Epidermal melanocyte (primary cell): ENCODE measurements at regions not wholly inside any gene's neighbourhood (a gene's known extent, or its start where the extent isn't known, plus 50 kb on each side); places are given as distances from the start of the nearest gene placed in this dataset.
"Not testable (repeated sequence)": the region's sequence is repeated elsewhere in the genome, so short reads cannot be mapped to it uniquely, and the experiment has no call there.

Experiments
- DNase-seq: peaks from one replicate; pipeline ENCODE4 v3.0.0; 2011; ENCODE audit warnings: low spot score; ENCODE audit not compliant: insufficient read length

- no peak for DNase-seq
Measured at GRCh38 chr9:78383130-78383529, 86.2 kb downstream of the PSAT1 start.

DNA sequence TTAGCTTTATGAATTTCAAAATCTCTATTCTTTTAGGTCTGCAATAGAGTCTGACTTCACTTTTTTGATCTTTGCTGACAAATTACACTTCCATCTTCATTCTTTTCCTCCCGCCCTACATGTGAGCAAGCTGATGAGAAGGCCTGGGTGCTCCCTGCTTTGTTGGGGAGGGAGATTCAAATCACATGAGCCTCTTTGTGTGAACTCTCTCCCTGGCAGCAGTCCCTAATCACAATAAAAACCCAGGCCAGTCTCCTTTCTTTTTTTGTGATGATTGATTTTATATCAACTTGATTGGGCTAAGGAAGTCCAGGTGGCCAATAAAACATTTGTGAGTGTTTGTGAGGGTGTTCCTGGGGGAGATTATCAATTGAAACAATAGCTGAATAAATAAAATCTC is 89.4 kb downstream of the PSAT1 start:
- no peak for DNase-seq

DNA sequence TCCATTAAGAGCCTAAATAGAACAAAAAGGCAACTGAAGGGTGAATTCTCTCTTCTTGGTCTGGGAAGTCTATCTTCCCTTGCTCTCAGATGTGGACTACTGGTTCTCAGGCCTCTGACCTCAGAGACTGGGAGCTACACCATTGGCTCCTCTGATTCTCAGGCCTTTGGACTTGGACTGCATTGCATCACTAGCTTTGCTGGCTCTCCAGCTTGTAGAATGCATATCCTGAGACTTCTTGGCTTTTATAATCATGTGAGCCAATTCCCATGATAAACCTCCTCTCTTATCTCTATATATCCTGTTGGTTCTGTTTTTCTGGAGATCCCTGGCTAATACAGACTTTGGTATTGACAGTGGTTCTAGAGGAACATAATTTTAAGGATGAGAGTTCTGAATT is 89.8 kb downstream of the PSAT1 start:
- no peak for DNase-seq

GRCh38 chr9:78393340-78393739 is 96.4 kb downstream of the PSAT1 start:
- DNase-seq: no peak

- no peak for DNase-seq
Measured at GRCh38 chr9:78393932-78394331, 97.0 kb downstream of the PSAT1 start.

GRCh38 chr9:78396087-78396486 is 99.2 kb downstream of the PSAT1 start:
- DNase-seq: no peak

GRCh38 chr9:78397045-78397444 is 100.1 kb downstream of the PSAT1 start:
- no peak for DNase-seq

DNA sequence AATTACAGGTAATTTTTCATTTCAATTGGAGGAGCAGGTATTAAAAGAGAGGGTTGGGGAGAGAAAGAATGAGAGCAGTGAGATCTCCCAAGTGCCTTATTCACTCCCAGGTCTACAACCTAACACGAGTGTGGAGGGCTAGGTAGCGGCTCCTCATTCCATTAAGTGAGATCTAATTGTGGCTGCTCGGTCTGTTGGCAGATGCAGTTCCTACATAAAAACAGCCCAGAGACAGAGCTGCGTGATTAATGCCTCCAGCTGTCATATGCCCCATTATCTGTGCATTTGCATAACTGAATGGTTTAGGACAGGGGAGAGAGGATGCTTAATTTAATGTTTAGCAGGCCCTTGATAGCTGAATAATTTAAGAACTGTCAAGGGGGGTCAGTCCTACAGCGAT is 100.5 kb downstream of the PSAT1 start:
- no peak for DNase-seq

DNA sequence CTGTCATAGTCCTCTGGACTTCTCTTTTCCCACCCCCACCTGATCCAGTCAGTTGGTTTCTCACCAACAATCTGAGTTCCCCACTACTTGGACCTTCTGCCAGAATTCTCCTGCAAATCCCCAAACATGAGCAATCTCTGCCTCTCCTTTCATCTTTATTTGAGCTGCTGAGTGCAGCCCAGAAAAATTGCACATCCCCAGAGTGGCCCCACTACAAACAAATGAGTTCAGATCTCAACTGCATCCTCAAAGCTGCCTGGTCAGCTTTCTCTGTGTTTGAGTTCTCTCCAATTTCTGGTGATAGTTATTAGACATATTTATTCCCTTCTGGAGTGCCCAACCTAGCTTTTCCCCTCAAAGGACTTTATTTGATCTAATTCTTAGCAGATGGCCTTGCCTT is 102.2 kb downstream of the PSAT1 start:
- DNase-seq: no peak

DNA sequence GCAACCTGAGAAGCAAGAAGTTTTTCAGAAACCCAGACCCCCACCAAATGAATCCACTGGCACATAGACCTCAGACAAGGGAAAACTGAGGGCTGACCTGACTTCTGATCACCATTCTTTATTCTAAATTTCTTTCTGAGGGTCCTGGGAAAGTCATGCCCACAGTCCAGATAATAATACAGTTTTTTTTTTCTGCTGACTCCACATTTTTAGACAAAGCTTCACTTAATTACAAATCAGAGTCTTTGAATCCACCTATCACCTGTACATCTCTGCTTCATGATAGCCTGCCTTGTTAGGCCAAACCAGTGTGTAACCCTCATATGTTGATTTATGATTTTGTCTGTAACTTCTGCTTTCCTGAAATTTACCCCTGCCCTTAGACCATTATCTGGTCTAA is 103.6 kb downstream of the PSAT1 start:
- no peak for DNase-seq

GRCh38 chr9:78405461-78405860 is 108.5 kb downstream of the PSAT1 start:
- no peak for DNase-seq

- DNase-seq: no peak
Measured at GRCh38 chr9:78406146-78406545, 109.2 kb downstream of the PSAT1 start.

DNA sequence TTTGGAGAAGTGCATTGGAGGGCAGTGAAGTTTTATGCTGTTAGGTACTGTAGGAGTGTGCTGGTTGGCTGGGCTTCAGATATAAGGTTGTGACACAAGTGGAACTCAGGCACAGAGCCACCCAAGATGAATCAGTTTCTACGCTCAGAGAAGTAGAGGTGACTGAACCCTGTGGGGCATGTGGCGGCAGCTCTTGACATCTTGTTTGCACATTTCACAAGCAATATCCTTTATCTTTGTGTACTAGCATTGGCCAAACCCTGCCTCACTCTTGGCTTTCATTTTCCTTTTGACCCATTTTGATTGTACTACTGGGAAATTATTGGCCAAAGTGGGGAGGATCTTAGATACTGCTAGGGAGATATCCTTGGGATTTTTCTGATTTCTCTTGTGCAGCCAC is 110.0 kb downstream of the PSAT1 start:
- DNase-seq: no peak

GRCh38 chr9:78407636-78408312 is 110.8 kb downstream of the PSAT1 start:
- no peak for DNase-seq

GRCh38 chr9:78408388-78408787 is 111.5 kb downstream of the PSAT1 start:
- DNase-seq: no peak

DNA sequence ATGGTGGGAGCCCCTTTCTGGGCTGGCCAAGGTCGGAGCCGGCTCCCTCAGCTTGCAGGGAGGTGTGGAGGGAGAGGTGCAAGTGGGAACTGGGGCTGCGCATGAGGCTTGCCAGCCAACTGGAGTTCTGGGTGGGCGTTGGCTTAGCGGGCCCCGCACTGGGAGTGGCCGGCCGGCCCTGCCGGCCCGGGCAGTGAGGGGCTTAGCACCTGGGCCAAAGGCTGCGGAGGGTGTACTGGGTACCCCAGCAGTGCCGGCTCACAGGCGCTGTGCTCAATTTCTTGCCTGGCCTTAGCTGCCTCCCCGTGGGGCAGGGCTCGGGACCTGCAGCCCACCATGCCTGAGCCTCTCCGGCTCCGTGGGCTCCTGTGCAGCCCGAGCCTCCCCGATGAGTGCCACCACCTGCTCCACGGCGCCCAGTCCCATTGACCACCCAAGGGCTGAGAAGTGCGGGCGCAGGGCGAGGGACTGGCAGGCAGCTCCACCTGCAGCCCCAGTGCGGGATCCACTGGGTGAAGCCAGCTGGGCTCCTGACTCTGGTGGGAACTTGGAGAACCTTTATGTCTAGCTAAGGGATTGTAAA is 113.1 kb downstream of the PSAT1 start:
- DNase-seq: not testable (repeated sequence)

- DNase-seq: no peak
Measured at GRCh38 chr9:78422309-78422708, 125.4 kb downstream of the PSAT1 start.

GRCh38 chr9:78424299-78424698 is 127.4 kb downstream of the PSAT1 start:
- no peak for DNase-seq

DNA sequence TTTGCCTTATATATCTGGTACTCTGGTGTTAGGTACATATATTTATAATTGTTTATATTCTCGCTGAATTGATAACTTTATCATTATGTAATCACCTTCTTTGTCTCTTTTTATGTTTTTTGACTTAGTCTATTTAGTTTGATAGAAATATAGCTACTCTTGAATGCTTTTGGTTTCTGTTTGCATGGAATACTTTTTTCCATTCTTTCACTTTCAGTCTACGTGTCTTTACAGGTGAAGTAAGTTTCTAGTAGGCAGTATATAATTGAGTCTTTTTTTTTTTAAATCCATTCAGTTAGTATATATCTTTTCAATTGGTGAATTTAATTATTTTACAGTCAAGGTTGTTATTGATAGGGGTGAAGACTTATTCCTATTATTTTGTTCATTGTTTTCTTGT is 131.7 kb downstream of the PSAT1 start:
- no peak for DNase-seq

- no peak for DNase-seq
Measured at GRCh38 chr9:78430387-78430786, 133.5 kb downstream of the PSAT1 start.

DNA sequence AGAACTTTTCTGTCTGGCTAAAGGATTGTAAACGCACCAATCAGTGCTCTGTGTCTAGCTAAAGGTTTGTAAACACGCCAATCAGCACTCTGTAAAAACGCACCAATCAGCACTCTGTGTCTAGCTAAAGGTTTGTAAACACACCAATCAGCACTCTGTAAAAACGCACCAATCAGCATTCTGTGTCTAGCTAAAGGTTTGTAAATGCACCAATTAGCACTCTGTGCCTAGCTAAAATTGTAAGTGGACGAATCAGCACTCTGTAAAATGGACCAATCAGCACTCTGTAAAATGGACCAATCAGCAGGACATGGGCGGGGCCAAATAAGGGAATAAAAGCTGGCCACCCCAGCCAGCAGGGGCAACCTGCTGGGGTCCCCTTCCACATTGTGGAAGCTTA is 134.1 kb downstream of the PSAT1 start:
- DNase-seq: not testable (repeated sequence)

DNA sequence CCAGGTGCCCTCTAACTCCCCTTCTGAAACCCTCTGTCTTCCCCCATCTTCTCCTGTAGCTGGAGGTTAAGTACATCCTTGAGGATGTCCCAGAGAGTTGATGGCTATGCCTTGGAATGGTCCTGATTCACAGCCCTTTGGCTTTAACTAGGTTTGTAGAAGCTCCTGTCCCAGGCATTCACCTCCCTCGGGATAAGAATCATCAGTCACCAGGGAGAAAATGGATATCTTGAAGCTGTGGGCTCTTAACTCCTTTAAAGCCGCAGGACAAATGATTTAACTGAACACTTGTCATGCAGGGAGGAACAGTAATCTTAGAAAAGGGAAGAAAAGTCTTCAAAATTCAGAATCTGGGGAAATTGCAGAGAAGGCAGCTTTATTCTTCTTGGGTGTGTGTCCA is 139.9 kb downstream of the PSAT1 start:
- no peak for DNase-seq

- DNase-seq: no peak
Measured at GRCh38 chr9:78437296-78437695, 140.4 kb downstream of the PSAT1 start.

DNA sequence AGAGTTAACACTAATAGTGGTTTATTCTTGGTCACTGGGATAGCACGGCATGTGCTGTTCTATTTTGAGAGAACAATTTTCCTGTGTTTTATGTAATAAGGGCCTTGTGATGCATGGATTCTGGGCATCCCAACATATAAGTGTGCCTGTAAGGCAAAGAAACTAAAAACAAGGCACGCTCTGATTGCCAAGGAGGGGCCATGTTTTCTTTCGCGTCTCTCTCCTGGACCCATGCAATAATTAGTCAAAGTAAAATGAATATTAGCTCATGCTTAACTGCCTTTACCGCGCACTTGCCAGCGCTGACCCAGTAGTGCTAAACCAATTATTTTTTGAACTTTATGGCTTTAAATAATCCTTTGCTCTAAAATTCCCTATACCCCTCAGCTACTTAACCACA is 140.9 kb downstream of the PSAT1 start:
- DNase-seq: no peak
